ENCODE measurements at regions not wholly inside any gene's neighbourhood (a gene's known extent, or its start where the extent isn't known, plus 50 kb on each side); places are given as distances from the start of the nearest gene placed in this dataset.

- no peak for TF ChIP-seq POLR2A (IDR thresholded peaks at IDR 0.05)
- no peak for TF ChIP-seq CTCF (IDR thresholded peaks at IDR 0.05)
- no peak for TF ChIP-seq EP300 (IDR thresholded peaks at IDR 0.05)
These were observed 194.3 kb upstream of the CAMK1G start for GRCh38 chr1:209389258-209389657.
